ENCODE measurements at regions not wholly inside any gene's neighbourhood (a gene's known extent, or its start where the extent isn't known, plus 50 kb on each side); places are given as distances from the start of the nearest gene placed in this dataset.

GRCh38 chr18:35828591-35828990, 143.9 kb upstream of the RMP24 start:
- no peak for TF ChIP-seq FOXS1 (CRISPR knock-in tag; IDR thresholded peaks at IDR 0.05)
- no peak for TF ChIP-seq FOSL2 (IDR thresholded peaks at IDR 0.05)
- TF ChIP-seq FOSL2 (CRISPR knock-in tag; IDR thresholded peaks at IDR 0.05): no peak
- TF ChIP-seq RFX5 (IDR thresholded peaks at IDR 0.05): no peak
- TF ChIP-seq RNF2 (IDR thresholded peaks at IDR 0.05; ENCODE audit: borderline replicate concordance, low read depth): no peak
- no peak for TF ChIP-seq CEBPB (IDR thresholded peaks at IDR 0.05)
- TF ChIP-seq CTCF (IDR thresholded peaks at IDR 0.05): no peak
- TF ChIP-seq MAZ (IDR thresholded peaks at IDR 0.05; ENCODE audit: borderline replicate concordance, low read depth, low read length): no peak
- no peak for TF ChIP-seq ELK1 (IDR thresholded peaks at IDR 0.05; ENCODE audit: low read depth, low read length)
- no peak for TF ChIP-seq POLR2A (IDR thresholded peaks at IDR 0.05; ENCODE audit: low read length)
